NCI-H2196 treated with DMSO at 0.1 percent for 48 hours (cell line): ENCODE measurements at regions not wholly inside any gene's neighbourhood (a gene's known extent, or its start where the extent isn't known, plus 50 kb on each side); places are given as distances from the start of the nearest gene placed in this dataset.
A peak's percentile ranks its signal among the peaks of the same experiment; 100 is the strongest.

ENCODE experiments used
- DNase-seq: peaks from one replicate; lab custom pipeline; 2025; ENCODE audit not compliant: unreplicated experiment; lab: John Stamatoyannopoulos, UW

- no peak for DNase-seq
Measured at GRCh38 chr21:36628106-36628505, 70.8 kb upstream of the SIM2 start.

GRCh38 chr21:36628761-36629460, 70.0 kb upstream of the SIM2 start:
- no peak for DNase-seq

- peak; percentile 12 for DNase-seq
Measured at GRCh38 chr21:36630485-36631206, 68.3 kb upstream of the SIM2 start.

GRCh38 chr21:36636016-36636415, 62.9 kb upstream of the SIM2 start:
- DNase-seq: no peak

- no peak for DNase-seq
Measured at GRCh38 chr21:36636439-36636838, 62.5 kb upstream of the SIM2 start.

GRCh38 chr21:36639769-36640168, 59.1 kb upstream of the SIM2 start:
- no peak for DNase-seq

GRCh38 chr21:36640174-36640720, 58.7 kb upstream of the SIM2 start:
- no peak for DNase-seq

- DNase-seq: no peak
Measured at GRCh38 chr21:36640721-36641244, 58.1 kb upstream of the SIM2 start.

- no peak for DNase-seq
Measured at GRCh38 chr21:36641346-36641745, 57.6 kb upstream of the SIM2 start.

GRCh38 chr21:36641886-36642285, 57.0 kb upstream of the SIM2 start:
- DNase-seq: no peak

- DNase-seq: no peak
Measured at GRCh38 chr21:36642777-36643176, 56.1 kb upstream of the SIM2 start.

GRCh38 chr21:36643374-36644250, 55.3 kb upstream of the SIM2 start:
- DNase-seq: no peak

- DNase-seq: no peak
Measured at GRCh38 chr21:36646011-36646410, 52.9 kb upstream of the SIM2 start.

- DNase-seq: no peak
Measured at GRCh38 chr21:36646645-36647044, 52.3 kb upstream of the SIM2 start.

- DNase-seq: no peak
Measured at GRCh38 chr21:36647279-36648093, 51.4 kb upstream of the SIM2 start.
